HCT116 (cell line): ENCODE measurements at regions not wholly inside any gene's neighbourhood (a gene's known extent, or its start where the extent isn't known, plus 50 kb on each side); places are given as distances from the start of the nearest gene placed in this dataset.

Experiments
- ATAC-seq: fragments of 200-7000 bp; cut with Tn5 transposase; 2 replicates; pipeline ENCODE4 v1.9.1; 2020; ENCODE audit warnings: mild to moderate bottlenecking, moderate library complexity
- BruUV-seq: library from RNA; stranded (reverse); fragments of 400-500 nt; replicated peaks from 2 replicates; lab custom pipeline; 2021; lab: Mats Ljungman, UMichigan
- CTCF ChIA-PET: fragments of 300-600 bp; sonication (Branson Sonifier 250); formaldehyde crosslinking; loops from one replicate; lab custom pipeline; 2021; ENCODE audit warnings: antibody characterized with exemption; lab: Charles Lee
- POLR2A ChIA-PET: fragments of 300-600, 350-600 bp; sonication (Branson Sonifier 250); formaldehyde crosslinking; loops from one replicate; lab custom pipeline; 2021; ENCODE audit warnings: antibody characterized with exemption; lab: Charles Lee
- RAD21 ChIA-PET, 2 experiments: fragments of 300-600 bp; sonication (Branson Sonifier 250); formaldehyde crosslinking; loops; one replicate each; lab custom pipeline; 2023; ENCODE audit warnings: low total read pairs in 2 of 2; ENCODE audit not compliant: uncharacterized antibody in 2 of 2, unreplicated experiment in 2 of 2, low non-redundant PET in 1 of 2; lab: Charles Lee
- DNase-seq: peaks from one replicate; pipeline ENCODE4 v3.0.0-alpha.2; 2010; ENCODE audit warnings: low read depth, low spot score
- H2AFZ ChIP-seq: fragments of 200-600 bp; shearing (Covaris generic), sonication (generic); 2 replicates; pipeline ENCODE4 v1.6.1; 2017; ENCODE audit warnings: low read depth, mixed run types, mixed read lengths, antibody characterized with exemption, low read length; ENCODE audit not compliant: poor library complexity, severe bottlenecking
- H3K27ac ChIP-seq: 2 replicates; pipeline ENCODE4 v1.5.1; 2012; ENCODE audit warnings: low read depth, low read length
- H3K27me3 ChIP-seq: fragments of 200-600 bp; sonication (generic); 2 replicates; pipeline ENCODE4 v1.6.1; 2016; ENCODE audit warnings: mixed run types, low read length, mixed read lengths; ENCODE audit not compliant: insufficient read depth
- H3K36me3 ChIP-seq, 2 experiments: fragments of 200-500 bp in 1 of 2; fragments of 200-600 bp in 1 of 2; sonication (Bioruptor generic) in 1 of 2; sonication (generic) in 1 of 2; 2 replicates each; pipeline versions ENCODE4 v1.5.1 to v1.6.1; 2014 to 2016; ENCODE audit warnings: low read length in 2 of 2, inconsistent platforms in 1 of 2, mixed read lengths in 1 of 2, mixed run types in 1 of 2; ENCODE audit not compliant: insufficient read depth in 2 of 2, control insufficient read depth in 1 of 2
- H3K4me1 ChIP-seq, 2 experiments: fragments of 200-600 bp in 1 of 2; sonication (generic) in 1 of 2; 2 replicates each; pipeline versions ENCODE4 v1.5.1 to v1.6.1; 2012 to 2017; ENCODE audit warnings: low read length in 2 of 2, inconsistent platforms in 1 of 2, mild to moderate bottlenecking in 1 of 2, mixed read lengths in 1 of 2, mixed run types in 1 of 2, moderate library complexity in 1 of 2; ENCODE audit not compliant: insufficient read depth in 2 of 2, control insufficient read depth in 1 of 2
- H3K4me2 ChIP-seq: fragments of 200-600 bp; sonication (generic); 2 replicates; pipeline ENCODE4 v1.6.1; 2017; ENCODE audit warnings: mixed run types, low read length, mixed read lengths
- H3K4me3 ChIP-seq, 2 experiments: fragments of 200-600 bp in 1 of 2; sonication (generic) in 1 of 2; replicated peaks in 1 of 2; 2 replicates each; pipeline ENCODE4 v1.5.1; 2011 to 2016; ENCODE audit warnings: low read length in 2 of 2, control low read depth in 1 of 2, low read depth in 1 of 2, mild to moderate bottlenecking in 1 of 2, mixed read lengths in 1 of 2, mixed run types in 1 of 2
- H3K79me2 ChIP-seq: fragments of 200-600 bp; sonication (generic); 2 replicates; pipeline ENCODE4 v1.6.1; 2017; ENCODE audit warnings: mild to moderate bottlenecking, mixed run types, low read length, moderate library complexity, mixed read lengths; ENCODE audit not compliant: insufficient read depth
- H3K9ac ChIP-seq: fragments of 200-600 bp; sonication (generic); 2 replicates; pipeline ENCODE4 v1.6.1; 2016; ENCODE audit warnings: low read length, mixed read lengths
- H3K9me2 ChIP-seq: fragments of 200-600 bp; sonication (generic), shearing (Covaris generic); 2 replicates; pipeline ENCODE4 v1.6.1; 2017; ENCODE audit warnings: mixed run types, mild to moderate bottlenecking, moderate library complexity; ENCODE audit not compliant: insufficient read depth
- H3K9me3 ChIP-seq, 2 experiments: fragments of 200-500 bp in 1 of 2; fragments of 200-600 bp in 1 of 2; sonication (Bioruptor generic) in 1 of 2; sonication (generic) in 1 of 2; 2 replicates each; pipeline ENCODE4 v1.6.1; 2014 to 2017; ENCODE audit warnings: low read length in 2 of 2, mixed read lengths in 2 of 2, inconsistent platforms in 1 of 2, low read depth in 1 of 2, mild to moderate bottlenecking in 1 of 2, mixed run types in 1 of 2, moderate library complexity in 1 of 2; ENCODE audit not compliant: control insufficient read depth in 1 of 2, insufficient read depth in 1 of 2
- H4K20me1 ChIP-seq: fragments of 200-600 bp; sonication (generic), shearing (Covaris generic); 2 replicates; pipeline ENCODE4 v1.6.1; 2017; ENCODE audit warnings: mixed run types, mild to moderate bottlenecking, moderate library complexity; ENCODE audit not compliant: insufficient read depth
- CBX3 ChIP-seq: IDR thresholded peaks from 2 replicates; pipeline ENCODE4 v1.6.1; 2012; ENCODE audit warnings: low read depth
- EGR1 ChIP-seq: IDR thresholded peaks from 2 replicates; pipeline ENCODE4 v1.6.1; 2012; ENCODE audit warnings: low read depth
- FOSL1 ChIP-seq: IDR thresholded peaks from 2 replicates; pipeline ENCODE4 v1.6.1; 2012; ENCODE audit warnings: low read depth
- MAX ChIP-seq: IDR thresholded peaks from 2 replicates; pipeline ENCODE4 v1.6.1; 2012
- POLR2AphosphoS5 ChIP-seq: IDR thresholded peaks from 2 replicates; pipeline ENCODE4 v1.6.1; 2011; ENCODE audit warnings: mild to moderate bottlenecking, low read depth, low read length, moderate library complexity
- RAD21 ChIP-seq: IDR thresholded peaks from 2 replicates; pipeline ENCODE4 v1.6.1; 2012; ENCODE audit warnings: low read depth, mild to moderate bottlenecking
- SRF ChIP-seq: IDR thresholded peaks from 2 replicates; pipeline ENCODE4 v1.6.1; 2012; ENCODE audit warnings: low read depth
- YY1 ChIP-seq: IDR thresholded peaks from 2 replicates; pipeline ENCODE4 v1.6.1; 2011; ENCODE audit warnings: low read length, low read depth, moderate library complexity, mild to moderate bottlenecking; ENCODE audit not compliant: insufficient replicate concordance; ENCODE audit errors: extremely low read depth
- ZFX ChIP-seq: fragments of 450-650 bp; IDR thresholded peaks from 2 replicates; pipeline ENCODE4 v1.6.1; 2017
- intact Hi-C: fragments of 100-400 bp; cut with micrococcal nuclease; formaldehyde crosslinking; loops from 2 replicates; pipeline ENCODE4 v1.10.0; 2022
- TF ChIP-seq, protein P1 (sequence below): IDR thresholded peaks from 2 replicates; pipeline ENCODE4 v1.6.1; 2012; ENCODE audit warnings: low read depth

GRCh38 chr6:170082531-170083187 lies 208.2 kb downstream of the DLL1 start:
- Histone ChIP-seq H3K79me2 (no peaks in the 10 kb centered on the region), H2AFZ (no peak overlapping the region), H3K4me1 (no peaks in the 10 kb centered on the region), H3K4me2 (no peak overlapping the region), H3K27ac (no peak overlapping the region), H3K4me3 (no peak overlapping the region), H3K36me3 (no peaks in the 10 kb centered on the region), H3K9ac (no peak overlapping the region), H3K9me3 (no peaks in the 10 kb centered on the region), H3K27me3 (no peaks in the 10 kb centered on the region), H3K9me2 (no peaks in the 10 kb centered on the region), H4K20me1 (no peaks in the 10 kb centered on the region)
- TF ChIP-seq EGR1 (no peak), CBX3 (no peak), ZFX (no peak), FOSL1 (no peak), YY1 (no peak), POLR2AphosphoS5 (no peak), MAX (no peak), SRF (no peak), RAD21 (no peak)
- TF ChIP-seq, protein P1, sequence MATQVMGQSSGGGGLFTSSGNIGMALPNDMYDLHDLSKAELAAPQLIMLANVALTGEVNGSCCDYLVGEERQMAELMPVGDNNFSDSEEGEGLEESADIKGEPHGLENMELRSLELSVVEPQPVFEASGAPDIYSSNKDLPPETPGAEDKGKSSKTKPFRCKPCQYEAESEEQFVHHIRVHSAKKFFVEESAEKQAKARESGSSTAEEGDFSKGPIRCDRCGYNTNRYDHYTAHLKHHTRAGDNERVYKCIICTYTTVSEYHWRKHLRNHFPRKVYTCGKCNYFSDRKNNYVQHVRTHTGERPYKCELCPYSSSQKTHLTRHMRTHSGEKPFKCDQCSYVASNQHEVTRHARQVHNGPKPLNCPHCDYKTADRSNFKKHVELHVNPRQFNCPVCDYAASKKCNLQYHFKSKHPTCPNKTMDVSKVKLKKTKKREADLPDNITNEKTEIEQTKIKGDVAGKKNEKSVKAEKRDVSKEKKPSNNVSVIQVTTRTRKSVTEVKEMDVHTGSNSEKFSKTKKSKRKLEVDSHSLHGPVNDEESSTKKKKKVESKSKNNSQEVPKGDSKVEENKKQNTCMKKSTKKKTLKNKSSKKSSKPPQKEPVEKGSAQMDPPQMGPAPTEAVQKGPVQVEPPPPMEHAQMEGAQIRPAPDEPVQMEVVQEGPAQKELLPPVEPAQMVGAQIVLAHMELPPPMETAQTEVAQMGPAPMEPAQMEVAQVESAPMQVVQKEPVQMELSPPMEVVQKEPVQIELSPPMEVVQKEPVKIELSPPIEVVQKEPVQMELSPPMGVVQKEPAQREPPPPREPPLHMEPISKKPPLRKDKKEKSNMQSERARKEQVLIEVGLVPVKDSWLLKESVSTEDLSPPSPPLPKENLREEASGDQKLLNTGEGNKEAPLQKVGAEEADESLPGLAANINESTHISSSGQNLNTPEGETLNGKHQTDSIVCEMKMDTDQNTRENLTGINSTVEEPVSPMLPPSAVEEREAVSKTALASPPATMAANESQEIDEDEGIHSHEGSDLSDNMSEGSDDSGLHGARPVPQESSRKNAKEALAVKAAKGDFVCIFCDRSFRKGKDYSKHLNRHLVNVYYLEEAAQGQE = no peak
- RAD21 ChIA-PET = no interaction called here
- ATAC-seq (no peak), DNase-seq (no peak)
- BruUV-seq = no TSS peak
- intact Hi-C loops = no loop called here
- POLR2A ChIA-PET = no interaction called here
- CTCF ChIA-PET = no interaction called here
